Right atrium auricular region (tissue), 2 donors: ENCODE measurements at regions not wholly inside any gene's neighbourhood (a gene's known extent, or its start where the extent isn't known, plus 50 kb on each side); places are given as distances from the start of the nearest gene placed in this dataset.

Experiments used
- DNase-seq: peaks from one replicate; pipeline ENCODE4 v3.0.0-alpha.2; 2019; ENCODE audit warnings: low spot score
- H3K27ac ChIP-seq, 2 donors: fragments of 200-600 bp; sonication (generic); 1 replicate in 1 of 2; 2 replicates in 1 of 2; pipeline ENCODE4 v1.5.1; 2016 to 2019
- H3K27me3 ChIP-seq, 2 donors: fragments of 200-600 bp; sonication (generic); one replicate each; pipeline versions ENCODE4 v1.5.1 to v1.6.0; 2017 to 2019
- H3K36me3 ChIP-seq: fragments of 200-600 bp; sonication (generic); one replicate; pipeline ENCODE4 v1.5.1; 2016
- H3K4me1 ChIP-seq, 2 donors: fragments of 200-600 bp; sonication (generic); one replicate each; pipeline versions ENCODE4 v1.5.1 to v1.6.0; 2017 to 2019
- H3K4me3 ChIP-seq, 2 donors: fragments of 200-600 bp; sonication (generic); 1 replicate in 1 of 2; 2 replicates in 1 of 2; pipeline ENCODE4 v1.5.1; 2017 to 2019; ENCODE audit warnings: mild to moderate bottlenecking in 1 of 2, moderate library complexity in 1 of 2
- H3K9me3 ChIP-seq, 2 donors: fragments of 200-600 bp; sonication (generic); one replicate each; pipeline ENCODE4 v1.5.1; 2019
- CTCF ChIP-seq, 2 donors: fragments of 200-600 bp; sonication (generic); IDR thresholded peaks; one replicate each; pipeline ENCODE4 v1.5.1; 2019; ENCODE audit warnings: antibody characterized with exemption in 2 of 2

DNA sequence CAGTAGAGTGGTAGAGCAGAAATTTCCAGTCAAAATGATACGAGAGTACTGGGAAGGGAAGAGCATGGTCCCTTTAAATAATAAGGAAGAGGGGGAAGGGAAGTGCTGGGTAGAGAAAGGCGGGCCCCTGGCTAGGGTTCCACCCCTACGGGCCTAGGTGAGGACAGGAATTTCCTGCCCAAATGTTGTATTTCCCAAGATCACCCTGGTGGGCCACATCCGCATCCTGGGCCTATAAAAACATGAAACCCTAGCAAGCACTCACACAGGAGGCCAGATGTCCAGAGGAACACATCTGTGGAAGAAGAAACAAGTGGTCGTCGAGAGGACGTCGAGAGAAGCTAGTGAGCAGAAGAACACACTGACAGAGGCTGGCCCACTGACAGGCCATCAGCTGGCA is 661.2 kb downstream of the SQOR start:
- no peak overlapping the region for H3K4me3 ChIP-seq
- H3K27me3 ChIP-seq, result no peaks in the 10 kb centered on the region
- no peaks in the 10 kb centered on the region for H3K9me3 ChIP-seq
- H3K27ac ChIP-seq, result no peak overlapping the region
- no peaks in the 10 kb centered on the region for H3K36me3 ChIP-seq
- no peak for DNase-seq
- no peak for TF ChIP-seq CTCF (IDR thresholded peaks at IDR 0.05)
- H3K4me1 ChIP-seq, result no peaks in the 10 kb centered on the region

DNA sequence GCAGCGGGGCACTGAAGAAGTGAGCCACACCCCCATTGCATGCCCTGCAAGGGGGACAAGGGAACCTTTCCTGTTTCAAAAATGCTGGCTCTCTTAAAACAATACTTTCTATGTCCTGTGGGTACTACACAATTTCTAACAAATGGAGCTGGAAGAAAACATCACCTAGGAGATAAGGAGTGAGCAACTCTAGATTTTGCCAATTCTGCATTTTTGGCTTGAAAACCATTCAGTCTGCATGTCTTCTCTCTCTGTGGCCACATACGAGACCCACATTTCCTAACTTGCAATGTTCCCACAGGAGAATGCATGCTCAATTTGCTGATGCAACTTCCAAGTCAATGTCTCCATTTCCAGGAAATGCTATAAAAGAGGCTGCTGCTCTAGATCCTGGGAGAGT is 662.0 kb downstream of the SQOR start:
- Histone ChIP-seq H3K27ac (no peak overlapping the region), H3K27me3 (no peaks in the 10 kb centered on the region), H3K4me3 (no peak overlapping the region), H3K4me1 (no peaks in the 10 kb centered on the region), H3K36me3 (no peaks in the 10 kb centered on the region), H3K9me3 (no peaks in the 10 kb centered on the region)
- no peak for TF ChIP-seq CTCF (IDR thresholded peaks at IDR 0.05)
- DNase-seq, result no peak

GRCh38 chr15:46297766-46298165 is 662.9 kb downstream of the SQOR start:
- Histone ChIP-seq H3K27ac (no peak overlapping the region), H3K4me1 (no peaks in the 10 kb centered on the region)
- no peak for DNase-seq

GRCh38 chr15:46300716-46301115 is 665.9 kb downstream of the SQOR start:
- Histone ChIP-seq H3K27ac (no peak overlapping the region), H3K27me3 (no peaks in the 10 kb centered on the region), H3K4me1 (no peaks in the 10 kb centered on the region), H3K36me3 (no peaks in the 10 kb centered on the region), H3K4me3 (no peak overlapping the region), H3K9me3 (no peaks in the 10 kb centered on the region)
- no peak for TF ChIP-seq CTCF (IDR thresholded peaks at IDR 0.05)
- no peak for DNase-seq

More at GRCh38 chr15:46297766-46298165, 662.9 kb downstream of the SQOR start:
- TF ChIP-seq CTCF (IDR thresholded peaks at IDR 0.05), result no peak
- H3K36me3 ChIP-seq, result no peaks in the 10 kb centered on the region
- H3K27me3 ChIP-seq, result no peaks in the 10 kb centered on the region
- no peak overlapping the region for H3K4me3 ChIP-seq
- no peaks in the 10 kb centered on the region for H3K9me3 ChIP-seq

- no peak for DNase-seq
- H3K9me3 ChIP-seq, result no peaks in the 10 kb centered on the region
- no peak for TF ChIP-seq CTCF (IDR thresholded peaks at IDR 0.05)
- H3K27me3 ChIP-seq, result no peaks in the 10 kb centered on the region
- H3K27ac ChIP-seq, result no peak overlapping the region
- no peaks in the 10 kb centered on the region for H3K36me3 ChIP-seq
- no peak overlapping the region for H3K4me3 ChIP-seq
- no peaks in the 10 kb centered on the region for H3K4me1 ChIP-seq
Measured at GRCh38 chr15:46301291-46301690, 666.5 kb downstream of the SQOR start.

- H3K9me3 ChIP-seq, result no peaks in the 10 kb centered on the region
- no peak overlapping the region for H3K4me3 ChIP-seq
- H3K36me3 ChIP-seq, result no peaks in the 10 kb centered on the region
- no peaks in the 10 kb centered on the region for H3K27me3 ChIP-seq
- H3K4me1 ChIP-seq, result no peaks in the 10 kb centered on the region
- no peak for TF ChIP-seq CTCF (IDR thresholded peaks at IDR 0.05)
- no peak for DNase-seq
- H3K27ac ChIP-seq, result no peak overlapping the region
Measured at GRCh38 chr15:46301826-46302225, 667.0 kb downstream of the SQOR start.
